ENCODE measurements at regions not wholly inside any gene's neighbourhood (a gene's known extent, or its start where the extent isn't known, plus 50 kb on each side); places are given as distances from the start of the nearest gene placed in this dataset.

- DNase-seq (ENCODE audit: low read depth in 1 of 2, low spot score in 1 of 2) = no peak
- H3K27ac ChIP-seq (replicated peaks) = no peak overlapping the region
- TF ChIP-seq REST (IDR thresholded peaks at IDR 0.05; ENCODE audit: insufficient replicate concordance, low read depth) = no peak
- TF ChIP-seq POLR2AphosphoS5 (IDR thresholded peaks at IDR 0.05; ENCODE audit: low read depth) = no peak
- no peaks in the 10 kb centered on the region for H3K27me3 ChIP-seq (ENCODE audit: insufficient read depth, poor library complexity, severe bottlenecking)
- H3K4me3 ChIP-seq (replicated peaks; ENCODE audit: insufficient read depth, low read length) = no peak overlapping the region
These were observed 208.8 kb downstream of the HAPSTR1 start for GRCh38 chr16:9300252-9300651.

- H3K27ac ChIP-seq (replicated peaks) = no peak overlapping the region
- H3K27me3 ChIP-seq (ENCODE audit: insufficient read depth, poor library complexity, severe bottlenecking) = no peaks in the 10 kb centered on the region
- H3K4me3 ChIP-seq (replicated peaks; ENCODE audit: insufficient read depth, low read length) = no peak overlapping the region
- no peak for DNase-seq (ENCODE audit: low read depth in 1 of 2, low spot score in 1 of 2)
- TF ChIP-seq SPI1 (IDR thresholded peaks at IDR 0.05; ENCODE audit: borderline replicate concordance, low read depth) (no peak), POLR2AphosphoS5 (IDR thresholded peaks at IDR 0.05; ENCODE audit: low read depth) (no peak), GABPA (IDR thresholded peaks at IDR 0.05; ENCODE audit: low read depth) (no peak), CTCF (IDR thresholded peaks at IDR 0.05; ENCODE audit: insufficient read depth, low read length) (no peak), REST (IDR thresholded peaks at IDR 0.05; ENCODE audit: insufficient replicate concordance, low read depth) (no peak)
These were observed 210.6 kb downstream of the HAPSTR1 start for GRCh38 chr16:9302072-9302471.

GRCh38 chr16:9306753-9307152 lies 215.3 kb downstream of the HAPSTR1 start:
- Histone ChIP-seq H3K27me3 (ENCODE audit: insufficient read depth, poor library complexity, severe bottlenecking) (no peaks in the 10 kb centered on the region), H3K4me3 (replicated peaks; ENCODE audit: insufficient read depth, low read length) (no peak overlapping the region), H3K27ac (replicated peaks) (no peak overlapping the region)
- TF ChIP-seq GABPA (IDR thresholded peaks at IDR 0.05; ENCODE audit: low read depth) = no peak
- DNase-seq (ENCODE audit: low read depth in 1 of 2, low spot score in 1 of 2) = no peak

GRCh38 chr16:9307446-9307845 lies 216.0 kb downstream of the HAPSTR1 start:
- no peak for DNase-seq (ENCODE audit: low read depth in 1 of 2, low spot score in 1 of 2)
- no peaks in the 10 kb centered on the region for H3K27me3 ChIP-seq (ENCODE audit: insufficient read depth, poor library complexity, severe bottlenecking)
- no peak overlapping the region for H3K4me3 ChIP-seq (replicated peaks; ENCODE audit: insufficient read depth, low read length)
- no peak overlapping the region for H3K27ac ChIP-seq (replicated peaks)
- TF ChIP-seq SPI1 (IDR thresholded peaks at IDR 0.05; ENCODE audit: borderline replicate concordance, low read depth) (no peak), GABPA (IDR thresholded peaks at IDR 0.05; ENCODE audit: low read depth) (no peak), REST (IDR thresholded peaks at IDR 0.05; ENCODE audit: insufficient replicate concordance, low read depth) (no peak), CTCF (IDR thresholded peaks at IDR 0.05; ENCODE audit: insufficient read depth, low read length) (no peak), POLR2AphosphoS5 (IDR thresholded peaks at IDR 0.05; ENCODE audit: low read depth) (no peak)
